CD4-positive, alpha-beta T cell (primary cell): ENCODE measurements at regions not wholly inside any gene's neighbourhood (a gene's known extent, or its start where the extent isn't known, plus 50 kb on each side); places are given as distances from the start of the nearest gene placed in this dataset.

ENCODE experiments used
- ATAC-seq: fragments of 200-7000 bp; cut with Tn5 transposase; one replicate; pipeline ENCODE4 v1.10.0; 2022; ENCODE audit warnings: mild to moderate bottlenecking; ENCODE audit not compliant: poor library complexity
- CTCF ChIA-PET: fragments of 350-600 bp; sonication (Branson Sonifier 250); formaldehyde crosslinking; loops from one replicate; lab custom pipeline; 2021; ENCODE audit warnings: antibody characterized with exemption, inconsistent platforms; lab: Charles Lee
- POLR2A ChIA-PET: fragments of 350-600 bp; sonication (Branson Sonifier 250); formaldehyde crosslinking; loops from one replicate; lab custom pipeline; 2021; ENCODE audit warnings: antibody characterized with exemption, inconsistent platforms; lab: Charles Lee
- DNase-seq, 14 experiments: peaks; one replicate each; pipeline ENCODE4 v3.0.0-alpha.2; 2013 to 2020; ENCODE audit warnings: mixed read lengths in 2 of 14
- H3K27ac ChIP-seq, 2 donors: one replicate each; pipeline versions ENCODE4 v1.5.1 to v1.7.0; 2013; ENCODE audit warnings: low read length in 2 of 2, low read depth in 1 of 2, mild to moderate bottlenecking in 1 of 2
- H3K27me3 ChIP-seq, 2 experiments: 1 replicate in 1 of 2; 2 replicates in 1 of 2; pipeline versions ENCODE4 v1.6.1 to v1.7.0; 2013; ENCODE audit warnings: low read length in 2 of 2, control low read depth in 1 of 2, mild to moderate bottlenecking in 1 of 2, moderate library complexity in 1 of 2; ENCODE audit not compliant: insufficient read depth in 2 of 2, control insufficient read depth in 1 of 2
- H3K36me3 ChIP-seq: one replicate; pipeline ENCODE4 v1.6.1; 2013; ENCODE audit warnings: low read length, control low read depth; ENCODE audit not compliant: insufficient read depth
- H3K4me1 ChIP-seq: one replicate; pipeline ENCODE4 v1.6.1; 2013; ENCODE audit warnings: low read length, control low read depth; ENCODE audit not compliant: insufficient read depth
- H3K4me3 ChIP-seq: one replicate; pipeline ENCODE4 v1.5.1; 2013; ENCODE audit warnings: mild to moderate bottlenecking, low read length, moderate library complexity
- H3K9me3 ChIP-seq, 2 experiments: 1 replicate in 1 of 2; 2 replicates in 1 of 2; pipeline versions ENCODE4 v1.6.1 to v1.7.0; 2013; ENCODE audit warnings: low read length in 2 of 2, mild to moderate bottlenecking in 2 of 2, control low read depth in 1 of 2, moderate library complexity in 1 of 2; ENCODE audit not compliant: control insufficient read depth in 1 of 2, insufficient read depth in 1 of 2
- H3K27ac Mint-ChIP-seq: one replicate; pipeline ENCODE4 v1.8.0; 2020; ENCODE audit warnings: mixed read lengths
- H3K27me3 Mint-ChIP-seq: one replicate; pipeline ENCODE4 v1.8.0; 2021; ENCODE audit warnings: mixed read lengths
- H3K36me3 Mint-ChIP-seq: one replicate; pipeline ENCODE4 v1.8.0; 2021; ENCODE audit warnings: low read depth, mixed read lengths
- H3K4me1 Mint-ChIP-seq: one replicate; pipeline ENCODE4 v1.8.0; 2021; ENCODE audit warnings: low read depth, mixed read lengths
- H3K4me3 Mint-ChIP-seq: one replicate; pipeline ENCODE4 v1.8.0; 2020; ENCODE audit warnings: mild to moderate bottlenecking, mixed read lengths
- H3K9me3 Mint-ChIP-seq: one replicate; pipeline ENCODE4 v1.8.0; 2020; ENCODE audit warnings: mixed read lengths
- CTCF ChIP-seq: fragments of 200-600 bp; IDR thresholded peaks from one replicate; pipeline ENCODE4 v1.8.0; 2022; ENCODE audit warnings: antibody characterized with exemption, mild to moderate bottlenecking
- intact Hi-C, 2 experiments: fragments of 100-400 bp; cut with DNase I in 1 of 2; cut with micrococcal nuclease in 1 of 2; formaldehyde crosslinking; loops; one replicate each; pipeline versions ENCODE4 v1.15.1 to v1.9.0; 2023 to 2025; cut with DNase I, micrococcal nuclease

- Mint-ChIP-seq H3K27me3 (no peaks in the 10 kb centered on the region), H3K27ac (no peak overlapping the region), H3K4me3 (no peak overlapping the region), H3K4me1 (no peaks in the 10 kb centered on the region), H3K36me3 (no peaks in the 10 kb centered on the region), H3K9me3 (peaks cover 12% of the 10 kb centered on the region)
- no peak for DNase-seq
- no peak for TF ChIP-seq CTCF
- Histone ChIP-seq H3K4me1 (no peaks in the 10 kb centered on the region), H3K36me3 (no peaks in the 10 kb centered on the region), H3K27ac (no peak overlapping the region), H3K4me3 (no peak overlapping the region), H3K9me3 (peaks cover 0 to 5% of the 10 kb centered on the region in 2 experiments), H3K27me3 (no peaks in the 10 kb centered on the region)
- ATAC-seq, result no peak
- ChIA-PET POLR2A (no interaction called here), CTCF (no interaction called here)
- intact Hi-C loops, result no loop called here
These were observed 1645.4 kb upstream of the SPRY2 start for GRCh38 chr13:81986308-81986707.

- Histone ChIP-seq H3K4me3 (no peak overlapping the region), H3K9me3 (peaks cover 0 to 5% of the 10 kb centered on the region in 2 experiments), H3K27ac (no peak overlapping the region), H3K4me1 (no peaks in the 10 kb centered on the region), H3K27me3 (no peaks in the 10 kb centered on the region), H3K36me3 (no peaks in the 10 kb centered on the region)
- no peak for TF ChIP-seq CTCF
- Mint-ChIP-seq H3K4me3 (no peak overlapping the region), H3K4me1 (no peaks in the 10 kb centered on the region), H3K36me3 (no peaks in the 10 kb centered on the region), H3K27me3 (no peaks in the 10 kb centered on the region), H3K27ac (no peak overlapping the region), H3K9me3 (peaks cover 5% of the 10 kb centered on the region)
- intact Hi-C loops, result no loop called here
- ChIA-PET POLR2A (no interaction called here), CTCF (no interaction called here)
- ATAC-seq, result no peak
- DNase-seq, result no peak
These were observed 1616.2 kb upstream of the SPRY2 start for GRCh38 chr13:81957121-81957520.

- CTCF ChIA-PET, result no interaction called here
These were observed 1589.1 kb upstream of the SPRY2 start for GRCh38 chr13:81929988-81930387.

More at GRCh38 chr13:81929988-81930387, 1589.1 kb upstream of the SPRY2 start:
- Mint-ChIP-seq H3K4me1 (no peaks in the 10 kb centered on the region), H3K4me3 (no peak overlapping the region), H3K36me3 (no peaks in the 10 kb centered on the region), H3K9me3 (peaks cover 3% of the 10 kb centered on the region), H3K27ac (no peak overlapping the region), H3K27me3 (no peaks in the 10 kb centered on the region)
- intact Hi-C loops, result no loop called here
- ATAC-seq (no peak), DNase-seq (no peak)
- Histone ChIP-seq H3K4me1 (no peaks in the 10 kb centered on the region), H3K4me3 (no peak overlapping the region), H3K9me3 (no peaks in the 10 kb centered on the region), H3K27me3 (no peaks in the 10 kb centered on the region), H3K36me3 (no peaks in the 10 kb centered on the region), H3K27ac (no peak overlapping the region)
- no peak for TF ChIP-seq CTCF
- POLR2A ChIA-PET, result no interaction called here
